ENCODE measurements at regions not wholly inside any gene's neighbourhood (a gene's known extent, or its start where the extent isn't known, plus 50 kb on each side); places are given as distances from the start of the nearest gene placed in this dataset.

- TF ChIP-seq, protein P1, sequence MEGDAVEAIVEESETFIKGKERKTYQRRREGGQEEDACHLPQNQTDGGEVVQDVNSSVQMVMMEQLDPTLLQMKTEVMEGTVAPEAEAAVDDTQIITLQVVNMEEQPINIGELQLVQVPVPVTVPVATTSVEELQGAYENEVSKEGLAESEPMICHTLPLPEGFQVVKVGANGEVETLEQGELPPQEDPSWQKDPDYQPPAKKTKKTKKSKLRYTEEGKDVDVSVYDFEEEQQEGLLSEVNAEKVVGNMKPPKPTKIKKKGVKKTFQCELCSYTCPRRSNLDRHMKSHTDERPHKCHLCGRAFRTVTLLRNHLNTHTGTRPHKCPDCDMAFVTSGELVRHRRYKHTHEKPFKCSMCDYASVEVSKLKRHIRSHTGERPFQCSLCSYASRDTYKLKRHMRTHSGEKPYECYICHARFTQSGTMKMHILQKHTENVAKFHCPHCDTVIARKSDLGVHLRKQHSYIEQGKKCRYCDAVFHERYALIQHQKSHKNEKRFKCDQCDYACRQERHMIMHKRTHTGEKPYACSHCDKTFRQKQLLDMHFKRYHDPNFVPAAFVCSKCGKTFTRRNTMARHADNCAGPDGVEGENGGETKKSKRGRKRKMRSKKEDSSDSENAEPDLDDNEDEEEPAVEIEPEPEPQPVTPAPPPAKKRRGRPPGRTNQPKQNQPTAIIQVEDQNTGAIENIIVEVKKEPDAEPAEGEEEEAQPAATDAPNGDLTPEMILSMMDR (conservative IDR thresholded peaks at IDR 0.05), result no peak
- Mint-ChIP-seq H3K4me1 (ENCODE audit: unreplicated experiment) (peaks cover 8% of the 10 kb centered on the region), H3K9me3 (peaks cover 9% of the 10 kb centered on the region), H3K36me3 (no peaks in the 10 kb centered on the region), H3K4me3 (no peak overlapping the region), H3K27me3 (peaks cover 17% of the 10 kb centered on the region), H3K27ac (no peak overlapping the region)
- DNase-seq (ENCODE audit: extremely low spot score, unreplicated experiment), result no peak
Observed at GRCh38 chr20:6496874-6497273, 270.6 kb upstream of the BMP2 start.

DNA sequence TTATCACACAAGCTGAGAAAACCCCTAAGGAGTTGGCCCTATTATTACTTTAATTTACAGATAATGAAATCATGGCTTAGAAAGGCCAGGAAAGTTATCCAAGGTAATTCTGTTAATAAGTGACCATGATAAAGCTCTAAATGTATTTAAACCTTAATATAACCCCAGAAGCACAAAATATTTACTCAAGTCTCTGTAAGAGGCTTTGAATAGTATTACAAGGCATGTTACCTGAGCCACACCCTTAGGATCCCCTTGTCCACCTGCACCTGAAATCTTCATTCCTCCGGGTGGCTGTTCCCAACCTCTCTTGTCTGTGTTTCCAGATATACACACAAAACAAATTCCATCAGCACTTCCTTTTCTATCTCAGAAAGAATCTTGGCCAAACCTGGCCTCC, 271.6 kb upstream of the BMP2 start:
- Mint-ChIP-seq H3K27me3 (peaks cover 16% of the 10 kb centered on the region), H3K27ac (no peak overlapping the region), H3K9me3 (peaks cover 9% of the 10 kb centered on the region), H3K4me3 (no peak overlapping the region), H3K4me1 (ENCODE audit: unreplicated experiment) (peaks cover 10% of the 10 kb centered on the region), H3K36me3 (no peaks in the 10 kb centered on the region)
- no peak for DNase-seq (ENCODE audit: extremely low spot score, unreplicated experiment)
- TF ChIP-seq, protein P1 (conservative IDR thresholded peaks at IDR 0.05), result no peak

GRCh38 chr20:6492271-6493055, 275.0 kb upstream of the BMP2 start:
- Mint-ChIP-seq H3K4me3 (peak overlapping the region; percentile 21), H3K27me3 (peaks cover 13% of the 10 kb centered on the region), H3K4me1 (ENCODE audit: unreplicated experiment) (peaks cover 17% of the 10 kb centered on the region), H3K27ac (peak overlapping the region; percentile 59), H3K36me3 (no peaks in the 10 kb centered on the region), H3K9me3 (peaks cover 3% of the 10 kb centered on the region)
- DNase-seq (ENCODE audit: extremely low spot score, unreplicated experiment), result no peak
- TF ChIP-seq, protein P1 (conservative IDR thresholded peaks at IDR 0.05), result no peak

DNA sequence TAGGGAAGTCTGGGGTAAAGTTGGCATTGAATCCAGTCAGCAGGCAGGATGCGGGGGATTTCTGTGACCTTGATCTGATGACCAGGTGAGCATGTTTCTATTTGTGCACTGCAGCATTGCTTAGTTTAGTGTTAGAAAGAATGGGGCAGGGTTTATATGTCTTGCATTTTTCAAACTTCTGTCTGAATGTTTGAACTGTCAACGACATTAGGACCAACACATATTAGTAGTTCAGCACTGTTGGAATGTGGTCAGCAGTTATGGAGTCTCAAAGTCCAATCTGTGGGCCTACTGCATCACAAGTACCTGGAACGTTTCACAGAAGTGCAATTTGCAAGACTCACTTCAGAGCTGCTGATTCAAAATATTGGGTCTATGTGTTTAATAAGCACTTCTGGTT, 276.6 kb upstream of the BMP2 start:
- Mint-ChIP-seq H3K4me3 (no peak overlapping the region), H3K9me3 (peaks cover 3% of the 10 kb centered on the region), H3K4me1 (ENCODE audit: unreplicated experiment) (peaks cover 17% of the 10 kb centered on the region), H3K27me3 (peaks cover 16% of the 10 kb centered on the region), H3K36me3 (no peaks in the 10 kb centered on the region), H3K27ac (no peak overlapping the region)
- no peak for DNase-seq (ENCODE audit: extremely low spot score, unreplicated experiment)
- TF ChIP-seq, protein P1 (conservative IDR thresholded peaks at IDR 0.05), result no peak

- no peak for DNase-seq (ENCODE audit: extremely low spot score, unreplicated experiment)
- Mint-ChIP-seq H3K4me1 (ENCODE audit: unreplicated experiment) (peaks cover 17% of the 10 kb centered on the region), H3K27ac (no peak overlapping the region), H3K9me3 (peaks cover 3% of the 10 kb centered on the region), H3K36me3 (no peaks in the 10 kb centered on the region), H3K27me3 (peaks cover 18% of the 10 kb centered on the region), H3K4me3 (no peak overlapping the region)
- TF ChIP-seq, protein P1 (conservative IDR thresholded peaks at IDR 0.05), result no peak
Observed at GRCh38 chr20:6489361-6490171, 277.9 kb upstream of the BMP2 start.
